HG03139 (cell line): ENCODE measurements at regions not wholly inside any gene's neighbourhood (a gene's known extent, or its start where the extent isn't known, plus 50 kb on each side); places are given as distances from the start of the nearest gene placed in this dataset.
A peak's percentile ranks its signal among the peaks of the same experiment; 100 is the strongest.

Experiments used
- ATAC-seq: cut with Tn5 transposase; IDR thresholded peaks from one replicate; pipeline ENCODE4 v1.9.1; 2021; ENCODE audit not compliant: unreplicated experiment

GRCh38 chr1:38551318-38552307 is 308.0 kb downstream of the RRAGC start:
- ATAC-seq, result no peak

- ATAC-seq, result no peak
Observed at GRCh38 chr1:38549191-38549590, 310.4 kb downstream of the RRAGC start.

GRCh38 chr1:38547321-38547720 is 312.3 kb downstream of the RRAGC start:
- ATAC-seq, result no peak

GRCh38 chr1:38546636-38547035 is 312.9 kb downstream of the RRAGC start:
- ATAC-seq, result no peak

GRCh38 chr1:38541223-38541622 is 318.3 kb downstream of the RRAGC start:
- no peak for ATAC-seq

- no peak for ATAC-seq
Observed at GRCh38 chr1:38539931-38540330, 319.6 kb downstream of the RRAGC start.

- ATAC-seq, result no peak
Observed at GRCh38 chr1:38538834-38539233, 320.7 kb downstream of the RRAGC start.

GRCh38 chr1:38536089-38536488 is 323.5 kb downstream of the RRAGC start:
- ATAC-seq, result no peak

- ATAC-seq, result no peak
Observed at GRCh38 chr1:38534473-38534823, 325.1 kb downstream of the RRAGC start.

GRCh38 chr1:38533772-38534472 is 325.6 kb downstream of the RRAGC start:
- ATAC-seq, result no peak

GRCh38 chr1:38530957-38531356 is 328.6 kb downstream of the RRAGC start:
- ATAC-seq, result no peak

GRCh38 chr1:38529946-38530345 is 329.6 kb downstream of the RRAGC start:
- ATAC-seq, result no peak

- ATAC-seq, result no peak
Observed at GRCh38 chr1:38529391-38529790, 330.2 kb downstream of the RRAGC start.

GRCh38 chr1:38528623-38529022 is 330.9 kb downstream of the RRAGC start:
- ATAC-seq, result no peak

GRCh38 chr1:38527373-38527966 is 332.1 kb downstream of the RRAGC start:
- peak; percentile 89 for ATAC-seq

- ATAC-seq, result no peak
Observed at GRCh38 chr1:38526046-38526445, 333.5 kb downstream of the RRAGC start.

GRCh38 chr1:38525343-38526043 is 334.1 kb downstream of the RRAGC start:
- ATAC-seq, result no peak

- no peak for ATAC-seq
Observed at GRCh38 chr1:38524025-38524641, 335.4 kb downstream of the RRAGC start.

- ATAC-seq, result no peak
Observed at GRCh38 chr1:38523568-38523939, 336.0 kb downstream of the RRAGC start.

GRCh38 chr1:38522915-38523567 is 336.5 kb downstream of the RRAGC start:
- no peak for ATAC-seq
